ENCODE measurements at regions not wholly inside any gene's neighbourhood (a gene's known extent, or its start where the extent isn't known, plus 50 kb on each side); places are given as distances from the start of the nearest gene placed in this dataset.

DNA sequence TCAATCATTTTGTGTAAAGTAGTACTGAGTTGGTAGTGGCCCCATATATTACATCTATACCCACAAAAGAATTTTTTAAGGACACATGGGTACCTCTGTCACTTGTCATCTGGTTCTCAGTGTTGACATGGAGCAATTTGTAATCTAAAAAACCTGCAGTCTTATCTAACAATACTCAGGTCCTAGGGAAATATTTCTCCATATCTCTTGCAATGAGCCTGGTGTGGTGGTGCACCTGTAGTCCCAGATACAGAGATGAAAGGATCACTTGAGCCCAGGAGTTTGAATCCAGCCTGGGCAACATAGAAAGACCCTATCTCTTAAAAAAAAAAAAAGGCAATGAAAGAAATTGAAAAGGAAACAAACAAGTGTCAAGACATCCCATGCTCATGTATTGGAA, 70.7 kb upstream of the ZNF30 start:
- TF ChIP-seq, protein P1, sequence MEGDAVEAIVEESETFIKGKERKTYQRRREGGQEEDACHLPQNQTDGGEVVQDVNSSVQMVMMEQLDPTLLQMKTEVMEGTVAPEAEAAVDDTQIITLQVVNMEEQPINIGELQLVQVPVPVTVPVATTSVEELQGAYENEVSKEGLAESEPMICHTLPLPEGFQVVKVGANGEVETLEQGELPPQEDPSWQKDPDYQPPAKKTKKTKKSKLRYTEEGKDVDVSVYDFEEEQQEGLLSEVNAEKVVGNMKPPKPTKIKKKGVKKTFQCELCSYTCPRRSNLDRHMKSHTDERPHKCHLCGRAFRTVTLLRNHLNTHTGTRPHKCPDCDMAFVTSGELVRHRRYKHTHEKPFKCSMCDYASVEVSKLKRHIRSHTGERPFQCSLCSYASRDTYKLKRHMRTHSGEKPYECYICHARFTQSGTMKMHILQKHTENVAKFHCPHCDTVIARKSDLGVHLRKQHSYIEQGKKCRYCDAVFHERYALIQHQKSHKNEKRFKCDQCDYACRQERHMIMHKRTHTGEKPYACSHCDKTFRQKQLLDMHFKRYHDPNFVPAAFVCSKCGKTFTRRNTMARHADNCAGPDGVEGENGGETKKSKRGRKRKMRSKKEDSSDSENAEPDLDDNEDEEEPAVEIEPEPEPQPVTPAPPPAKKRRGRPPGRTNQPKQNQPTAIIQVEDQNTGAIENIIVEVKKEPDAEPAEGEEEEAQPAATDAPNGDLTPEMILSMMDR (optimal IDR thresholded peaks at IDR 0.05 in 1 of 3, IDR thresholded peaks at IDR 0.05 in 1 of 3, conservative IDR thresholded peaks at IDR 0.05 in 1 of 3; ENCODE audit: extremely low read depth in 1 of 3, insufficient read depth in 2 of 3, low read length in 3 of 3) = no peak
- TF ChIP-seq EZH2 (IDR thresholded peaks at IDR 0.05; ENCODE audit: low read length) = no peak

All from keratinocyte (primary cell).